ENCODE measurements at regions not wholly inside any gene's neighbourhood (a gene's known extent, or its start where the extent isn't known, plus 50 kb on each side); places are given as distances from the start of the nearest gene placed in this dataset.

DNA sequence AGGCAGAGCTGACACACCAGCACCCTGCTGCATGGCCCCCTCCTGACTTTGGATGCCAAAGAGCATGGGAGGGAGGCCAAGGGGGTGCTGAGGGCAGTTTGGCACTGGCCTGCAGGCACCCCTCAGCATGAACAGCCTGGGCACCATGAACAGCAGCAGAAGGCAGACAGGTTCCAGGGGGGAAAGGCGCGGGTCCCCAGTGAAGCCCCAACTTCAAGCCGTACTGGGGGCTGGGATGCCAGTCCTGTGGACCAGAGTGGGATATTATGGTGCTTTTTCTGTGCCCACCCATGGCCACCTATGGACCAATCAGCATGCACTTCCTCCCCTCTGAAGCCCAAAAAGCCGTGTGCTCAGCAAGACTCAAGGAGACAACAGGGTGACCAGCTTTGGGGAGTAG, 389.9 kb downstream of the TEX13C start:
- TF ChIP-seq, protein P1, sequence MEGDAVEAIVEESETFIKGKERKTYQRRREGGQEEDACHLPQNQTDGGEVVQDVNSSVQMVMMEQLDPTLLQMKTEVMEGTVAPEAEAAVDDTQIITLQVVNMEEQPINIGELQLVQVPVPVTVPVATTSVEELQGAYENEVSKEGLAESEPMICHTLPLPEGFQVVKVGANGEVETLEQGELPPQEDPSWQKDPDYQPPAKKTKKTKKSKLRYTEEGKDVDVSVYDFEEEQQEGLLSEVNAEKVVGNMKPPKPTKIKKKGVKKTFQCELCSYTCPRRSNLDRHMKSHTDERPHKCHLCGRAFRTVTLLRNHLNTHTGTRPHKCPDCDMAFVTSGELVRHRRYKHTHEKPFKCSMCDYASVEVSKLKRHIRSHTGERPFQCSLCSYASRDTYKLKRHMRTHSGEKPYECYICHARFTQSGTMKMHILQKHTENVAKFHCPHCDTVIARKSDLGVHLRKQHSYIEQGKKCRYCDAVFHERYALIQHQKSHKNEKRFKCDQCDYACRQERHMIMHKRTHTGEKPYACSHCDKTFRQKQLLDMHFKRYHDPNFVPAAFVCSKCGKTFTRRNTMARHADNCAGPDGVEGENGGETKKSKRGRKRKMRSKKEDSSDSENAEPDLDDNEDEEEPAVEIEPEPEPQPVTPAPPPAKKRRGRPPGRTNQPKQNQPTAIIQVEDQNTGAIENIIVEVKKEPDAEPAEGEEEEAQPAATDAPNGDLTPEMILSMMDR (IDR thresholded peaks at IDR 0.05), result no peak
- no peak for TF ChIP-seq POLR2A (IDR thresholded peaks at IDR 0.05)
